Activated CD8-positive, alpha-beta T cell treated with anti-CD3 and anti-CD28 coated beads for 36 hours (primary cell): ENCODE measurements at regions not wholly inside any gene's neighbourhood (a gene's known extent, or its start where the extent isn't known, plus 50 kb on each side); places are given as distances from the start of the nearest gene placed in this dataset.

Experiments used
- ATAC-seq: fragments of 200-7000 bp; cut with Tn5 transposase; one replicate; pipeline ENCODE4 v1.10.0; 2021; ENCODE audit warnings: mild to moderate bottlenecking, moderate library complexity
- CTCF ChIA-PET: fragments of 350-600 bp; sonication (Branson Sonifier 250); formaldehyde crosslinking; loops from one replicate; lab custom pipeline; 2021; ENCODE audit warnings: antibody characterized with exemption; lab: Charles Lee
- POLR2A ChIA-PET: fragments of 350-600 bp; sonication (Branson Sonifier 250); formaldehyde crosslinking; loops from one replicate; lab custom pipeline; 2021; ENCODE audit warnings: antibody characterized with exemption; lab: Charles Lee
- DNase-seq: peaks from one replicate; pipeline ENCODE4 v3.0.0-alpha.2; 2020
- H3K27ac Mint-ChIP-seq: one replicate; pipeline ENCODE4 v1.8.0; 2021; ENCODE audit warnings: mild to moderate bottlenecking, mixed read lengths
- H3K27me3 Mint-ChIP-seq: one replicate; pipeline ENCODE4 v1.8.0; 2021; ENCODE audit warnings: mixed read lengths
- H3K36me3 Mint-ChIP-seq: one replicate; pipeline ENCODE4 v1.8.0; 2021; ENCODE audit warnings: low read depth, mixed read lengths
- H3K4me1 Mint-ChIP-seq: one replicate; pipeline ENCODE4 v1.8.0; 2021; ENCODE audit warnings: low read depth, mixed read lengths
- H3K4me3 Mint-ChIP-seq: one replicate; pipeline ENCODE4 v1.8.0; 2021; ENCODE audit warnings: mild to moderate bottlenecking, moderate library complexity, mixed read lengths
- H3K9me3 Mint-ChIP-seq: one replicate; pipeline ENCODE4 v1.8.0; 2021; ENCODE audit warnings: mixed read lengths
- intact Hi-C: fragments of 100-400 bp; cut with micrococcal nuclease; formaldehyde crosslinking; loops from one replicate; pipeline ENCODE4 v1.10.0; 2022
- TF ChIP-seq, protein P1 (sequence below): fragments of 200-600 bp; IDR thresholded peaks from one replicate; pipeline ENCODE4 v1.8.0; 2022; ENCODE audit warnings: antibody characterized with exemption, mild to moderate bottlenecking

- Mint-ChIP-seq H3K4me3 (no peak overlapping the region), H3K27ac (no peak overlapping the region), H3K36me3 (no peaks in the 10 kb centered on the region), H3K4me1 (no peaks in the 10 kb centered on the region), H3K9me3 (peaks cover 17% of the 10 kb centered on the region), H3K27me3 (no peaks in the 10 kb centered on the region)
- DNase-seq (no peak), ATAC-seq (no peak)
- ChIA-PET POLR2A (no interaction called here), CTCF (no interaction called here)
- intact Hi-C loops, result no loop called here
- TF ChIP-seq, protein P1, sequence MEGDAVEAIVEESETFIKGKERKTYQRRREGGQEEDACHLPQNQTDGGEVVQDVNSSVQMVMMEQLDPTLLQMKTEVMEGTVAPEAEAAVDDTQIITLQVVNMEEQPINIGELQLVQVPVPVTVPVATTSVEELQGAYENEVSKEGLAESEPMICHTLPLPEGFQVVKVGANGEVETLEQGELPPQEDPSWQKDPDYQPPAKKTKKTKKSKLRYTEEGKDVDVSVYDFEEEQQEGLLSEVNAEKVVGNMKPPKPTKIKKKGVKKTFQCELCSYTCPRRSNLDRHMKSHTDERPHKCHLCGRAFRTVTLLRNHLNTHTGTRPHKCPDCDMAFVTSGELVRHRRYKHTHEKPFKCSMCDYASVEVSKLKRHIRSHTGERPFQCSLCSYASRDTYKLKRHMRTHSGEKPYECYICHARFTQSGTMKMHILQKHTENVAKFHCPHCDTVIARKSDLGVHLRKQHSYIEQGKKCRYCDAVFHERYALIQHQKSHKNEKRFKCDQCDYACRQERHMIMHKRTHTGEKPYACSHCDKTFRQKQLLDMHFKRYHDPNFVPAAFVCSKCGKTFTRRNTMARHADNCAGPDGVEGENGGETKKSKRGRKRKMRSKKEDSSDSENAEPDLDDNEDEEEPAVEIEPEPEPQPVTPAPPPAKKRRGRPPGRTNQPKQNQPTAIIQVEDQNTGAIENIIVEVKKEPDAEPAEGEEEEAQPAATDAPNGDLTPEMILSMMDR, result no peak
These were observed 473.4 kb upstream of the LMO3 start for GRCh38 chr12:17079251-17079909.

DNA sequence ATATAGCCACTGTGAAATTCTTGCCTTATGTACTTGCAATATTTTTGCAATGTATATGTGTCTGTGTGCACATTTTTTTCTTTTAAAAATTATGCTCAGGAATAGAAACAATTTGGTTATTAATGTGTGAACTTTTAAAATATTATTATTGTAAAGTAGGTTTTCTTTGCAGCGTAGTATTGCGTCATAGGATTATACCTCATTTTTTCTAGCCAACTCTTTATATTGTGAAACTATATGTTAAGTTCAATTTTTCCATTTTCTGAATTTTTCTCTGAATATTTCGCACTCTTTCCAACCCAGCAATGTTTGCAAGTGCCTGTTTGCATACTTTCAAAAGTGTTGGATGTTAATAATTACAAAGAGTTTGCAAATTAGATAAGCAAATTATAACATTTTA lies 471.6 kb upstream of the LMO3 start:
- no peaks in the 10 kb centered on the region for H3K36me3 Mint-ChIP-seq
- TF ChIP-seq, protein P1, result no peak
- H3K27me3 Mint-ChIP-seq, result no peaks in the 10 kb centered on the region
- ChIA-PET POLR2A (no interaction called here), CTCF (no interaction called here)
- intact Hi-C loops, result no loop called here
- H3K4me3 Mint-ChIP-seq, result no peak overlapping the region
- no peak overlapping the region for H3K27ac Mint-ChIP-seq
- DNase-seq, result no peak
- H3K4me1 Mint-ChIP-seq, result no peaks in the 10 kb centered on the region
- ATAC-seq, result no peak
- peaks cover 14% of the 10 kb centered on the region for H3K9me3 Mint-ChIP-seq

DNA sequence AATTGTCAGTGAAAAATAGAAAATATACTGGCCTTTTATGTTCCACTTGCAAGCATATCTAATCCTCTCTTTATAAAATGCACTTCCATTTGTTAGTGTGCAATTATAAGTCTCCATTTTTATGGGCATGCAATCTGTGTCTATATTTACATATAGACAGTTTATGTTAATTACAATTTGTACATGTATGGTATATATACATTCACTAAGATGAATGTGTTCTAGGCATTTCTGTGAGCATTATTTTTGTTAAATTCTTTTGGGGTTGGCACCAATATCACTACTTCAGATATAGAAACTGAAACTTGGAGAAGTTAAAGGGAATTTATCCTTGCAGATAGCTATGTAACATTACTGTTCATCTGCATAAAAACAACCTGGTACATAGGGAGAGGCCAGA lies 470.8 kb upstream of the LMO3 start:
- POLR2A ChIA-PET, result no interaction called here
- no peaks in the 10 kb centered on the region for H3K36me3 Mint-ChIP-seq
- CTCF ChIA-PET, result no interaction called here
- DNase-seq, result no peak
- ATAC-seq, result no peak
- no peak overlapping the region for H3K27ac Mint-ChIP-seq
- no peaks in the 10 kb centered on the region for H3K27me3 Mint-ChIP-seq
- intact Hi-C loops, result no loop called here
- no peak overlapping the region for H3K4me3 Mint-ChIP-seq
- TF ChIP-seq, protein P1, result no peak
- peaks cover 14% of the 10 kb centered on the region for H3K9me3 Mint-ChIP-seq
- no peaks in the 10 kb centered on the region for H3K4me1 Mint-ChIP-seq

DNA sequence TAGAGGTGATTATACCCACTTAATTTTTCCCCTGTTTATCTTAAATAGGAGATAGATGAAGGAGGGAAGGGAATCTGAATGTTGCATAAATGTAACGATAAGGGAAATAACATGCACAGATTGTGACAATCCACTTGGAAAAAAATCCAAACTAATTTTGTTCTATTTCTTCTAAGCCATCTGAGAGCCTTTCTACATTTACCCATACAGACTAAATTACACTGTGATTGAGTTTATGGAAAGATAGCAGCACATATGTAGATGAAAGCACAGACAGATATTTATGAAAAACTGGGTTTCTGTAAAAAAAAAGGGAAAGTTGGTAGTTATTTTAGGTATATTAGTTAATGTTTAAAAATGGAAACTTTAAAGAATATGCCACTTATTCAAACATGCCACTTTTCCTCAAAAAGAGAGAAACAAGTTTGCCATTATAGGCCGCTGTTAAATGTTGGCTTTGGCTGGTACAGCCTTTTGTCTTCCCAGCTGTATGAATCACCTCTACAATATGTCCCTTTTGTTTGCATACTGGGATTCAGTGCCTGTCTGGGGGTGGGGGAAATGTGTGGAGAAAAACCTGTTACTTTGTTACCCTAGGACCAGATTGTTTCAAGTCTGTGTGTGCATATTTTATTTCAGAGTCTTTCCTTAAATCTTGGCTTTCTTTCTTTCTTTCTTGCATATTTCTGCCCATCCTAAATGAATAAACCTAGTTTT lies 470.2 kb upstream of the LMO3 start:
- Mint-ChIP-seq H3K36me3 (no peaks in the 10 kb centered on the region), H3K4me3 (no peak overlapping the region), H3K27me3 (no peaks in the 10 kb centered on the region), H3K9me3 (peaks cover 14% of the 10 kb centered on the region), H3K4me1 (no peaks in the 10 kb centered on the region), H3K27ac (no peak overlapping the region)
- intact Hi-C loops, result no loop called here
- no peak for DNase-seq
- POLR2A ChIA-PET, result no interaction called here
- TF ChIP-seq, protein P1, result no peak
- CTCF ChIA-PET, result no interaction called here
- no peak for ATAC-seq

DNA sequence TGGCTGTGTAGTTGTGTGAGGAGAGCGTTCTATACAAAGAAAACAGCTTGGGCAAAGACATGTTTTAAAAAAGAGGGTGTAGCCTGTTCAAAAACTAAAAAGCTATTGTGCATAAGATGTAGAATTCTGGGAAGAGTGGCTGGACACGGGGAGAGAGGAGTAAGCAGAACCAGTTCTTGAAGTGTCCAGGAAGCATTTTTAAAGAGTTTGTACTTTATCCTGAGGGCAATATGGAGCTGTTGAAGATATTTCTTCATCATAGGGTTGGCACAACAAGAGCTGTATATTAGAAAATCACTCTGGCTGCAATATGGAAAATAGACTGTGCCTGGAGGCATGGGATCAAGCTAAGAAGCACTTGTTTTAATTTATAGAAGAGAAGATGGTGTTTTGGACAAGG lies 458.9 kb upstream of the LMO3 start:
- ChIA-PET POLR2A (no interaction called here), CTCF (no interaction called here)
- intact Hi-C loops, result no loop called here
- DNase-seq (no peak), ATAC-seq (no peak)
- no peaks in the 10 kb centered on the region for H3K36me3 Mint-ChIP-seq
- no peak overlapping the region for H3K4me3 Mint-ChIP-seq
- H3K4me1 Mint-ChIP-seq, result no peaks in the 10 kb centered on the region
- TF ChIP-seq, protein P1, result no peak
- no peak overlapping the region for H3K27ac Mint-ChIP-seq
- no peaks in the 10 kb centered on the region for H3K27me3 Mint-ChIP-seq
- H3K9me3 Mint-ChIP-seq, result peaks cover 5% of the 10 kb centered on the region
